HG03354 (cell line): ENCODE measurements at regions not wholly inside any gene's neighbourhood (a gene's known extent, or its start where the extent isn't known, plus 50 kb on each side); places are given as distances from the start of the nearest gene placed in this dataset.

Experiments
- ATAC-seq: cut with Tn5 transposase; IDR thresholded peaks from one replicate; pipeline ENCODE4 v1.9.1; 2021; ENCODE audit warnings: mild to moderate bottlenecking; ENCODE audit not compliant: unreplicated experiment, poor library complexity, severe bottlenecking

GRCh38 chr3:23739536-23739935 is 66.2 kb upstream of the UBE2E1 start:
- ATAC-seq = no peak

GRCh38 chr3:23740517-23740965 is 65.2 kb upstream of the UBE2E1 start:
- peak; percentile 96 for ATAC-seq

- ATAC-seq = no peak
Measured at GRCh38 chr3:23741036-23741706, 64.6 kb upstream of the UBE2E1 start.

GRCh38 chr3:23743141-23743784 is 62.5 kb upstream of the UBE2E1 start:
- ATAC-seq = no peak

GRCh38 chr3:23746441-23746840 is 59.3 kb upstream of the UBE2E1 start:
- ATAC-seq = no peak

GRCh38 chr3:23747841-23748240 is 57.9 kb upstream of the UBE2E1 start:
- ATAC-seq = no peak

- ATAC-seq = no peak
Measured at GRCh38 chr3:23748398-23749110, 57.2 kb upstream of the UBE2E1 start.

GRCh38 chr3:23749609-23750008 is 56.1 kb upstream of the UBE2E1 start:
- ATAC-seq = no peak

- no peak for ATAC-seq
Measured at GRCh38 chr3:23750573-23751210, 55.1 kb upstream of the UBE2E1 start.

- ATAC-seq = no peak
Measured at GRCh38 chr3:23751212-23751723, 54.5 kb upstream of the UBE2E1 start.

GRCh38 chr3:23752126-23752525 is 53.6 kb upstream of the UBE2E1 start:
- ATAC-seq = no peak

GRCh38 chr3:23754215-23754614 is 51.5 kb upstream of the UBE2E1 start:
- ATAC-seq = peak; percentile 64
